ENCODE measurements at regions not wholly inside any gene's neighbourhood (a gene's known extent, or its start where the extent isn't known, plus 50 kb on each side); places are given as distances from the start of the nearest gene placed in this dataset.

- no peak for TF ChIP-seq CTCF (IDR thresholded peaks at IDR 0.05; ENCODE audit: borderline replicate concordance)
- no peak for DNase-seq
- Histone ChIP-seq H3K27ac (replicated peaks) (no peak overlapping the region), H3K4me1 (no peaks in the 10 kb centered on the region), H3K9me3 (replicated peaks) (no peaks in the 10 kb centered on the region), H3K4me3 (no peak overlapping the region), H3K36me3 (no peaks in the 10 kb centered on the region), H3K27me3 (ENCODE audit: low read depth) (peaks cover 26% of the 10 kb centered on the region)
- intact Hi-C loops (cut with micrococcal nuclease), result no loop called here
These were observed 51.9 kb upstream of the SPDL1 start for GRCh38 chr5:169531631-169532030.

GRCh38 chr5:169527863-169528262, 55.7 kb upstream of the SPDL1 start:
- H3K4me3 ChIP-seq, result no peak overlapping the region
- H3K27me3 ChIP-seq (ENCODE audit: low read depth), result peaks cover 26% of the 10 kb centered on the region
- DNase-seq, result no peak
- H3K27ac ChIP-seq (replicated peaks), result no peak overlapping the region
- no peak for TF ChIP-seq CTCF (IDR thresholded peaks at IDR 0.05; ENCODE audit: borderline replicate concordance)
- H3K9me3 ChIP-seq (replicated peaks), result no peaks in the 10 kb centered on the region
- H3K36me3 ChIP-seq, result no peaks in the 10 kb centered on the region
- intact Hi-C loops (cut with micrococcal nuclease), result no loop called here
- no peaks in the 10 kb centered on the region for H3K4me1 ChIP-seq

GRCh38 chr5:169527066-169527465, 56.5 kb upstream of the SPDL1 start:
- TF ChIP-seq CTCF (IDR thresholded peaks at IDR 0.05; ENCODE audit: borderline replicate concordance), result no peak
- H3K27ac ChIP-seq (replicated peaks), result no peak overlapping the region

GRCh38 chr5:169522851-169523250, 60.7 kb upstream of the SPDL1 start:
- Histone ChIP-seq H3K27me3 (ENCODE audit: low read depth) (no peaks in the 10 kb centered on the region), H3K27ac (replicated peaks) (no peak overlapping the region), H3K4me3 (no peak overlapping the region), H3K9me3 (replicated peaks) (peaks cover 14% of the 10 kb centered on the region), H3K36me3 (no peaks in the 10 kb centered on the region), H3K4me1 (peaks cover 10% of the 10 kb centered on the region)
- no peak for DNase-seq
- intact Hi-C loops (cut with micrococcal nuclease), result no loop called here
- no peak for TF ChIP-seq CTCF (IDR thresholded peaks at IDR 0.05; ENCODE audit: borderline replicate concordance)

More at GRCh38 chr5:169527066-169527465, 56.5 kb upstream of the SPDL1 start:
- no peaks in the 10 kb centered on the region for H3K36me3 ChIP-seq
- H3K4me1 ChIP-seq, result peaks cover under 1% of the 10 kb centered on the region
- H3K9me3 ChIP-seq (replicated peaks), result no peaks in the 10 kb centered on the region
- intact Hi-C loops (cut with micrococcal nuclease), result no loop called here
- no peak overlapping the region for H3K4me3 ChIP-seq
- peaks cover 26% of the 10 kb centered on the region for H3K27me3 ChIP-seq (ENCODE audit: low read depth)
- no peak for DNase-seq

GRCh38 chr5:169521366-169521983, 62.1 kb upstream of the SPDL1 start:
- Histone ChIP-seq H3K27me3 (ENCODE audit: low read depth) (no peaks in the 10 kb centered on the region), H3K9me3 (replicated peaks) (peaks cover 25% of the 10 kb centered on the region), H3K4me3 (peak overlapping the region; percentile 55), H3K4me1 (peaks cover 10% of the 10 kb centered on the region), H3K27ac (replicated peaks) (no peak overlapping the region), H3K36me3 (no peaks in the 10 kb centered on the region)
- DNase-seq, result peak; percentile 80
- intact Hi-C loops (cut with micrococcal nuclease), result no loop called here
- no peak for TF ChIP-seq CTCF (IDR thresholded peaks at IDR 0.05; ENCODE audit: borderline replicate concordance)
